OCI-LY7 (cell line): ENCODE measurements at regions not wholly inside any gene's neighbourhood (a gene's known extent, or its start where the extent isn't known, plus 50 kb on each side); places are given as distances from the start of the nearest gene placed in this dataset.

ENCODE experiments used
- BruUV-seq: library from RNA; stranded (reverse); fragments of 400-500 nt; replicated peaks from 2 replicates; lab custom pipeline; 2021; lab: Mats Ljungman, UMichigan
- CTCF ChIA-PET: fragments of 300-600 bp; sonication (Branson Sonifier 250); formaldehyde crosslinking; loops from one replicate; lab custom pipeline; 2022; ENCODE audit warnings: antibody characterized with exemption; ENCODE audit not compliant: unreplicated experiment; lab: Charles Lee
- POLR2A ChIA-PET: fragments of 300-600 bp; sonication (Branson Sonifier 250); formaldehyde crosslinking; loops from one replicate; lab custom pipeline; 2022; ENCODE audit warnings: antibody characterized with exemption; lab: Charles Lee
- DNase-seq: peaks from one replicate; pipeline ENCODE4 v3.0.0-alpha.2; 2015; ENCODE audit warnings: low spot score
- H2AFZ ChIP-seq: fragments of 200-600 bp; sonication (generic), shearing (Covaris generic); 2 replicates; pipeline ENCODE4 v1.6.1; 2014; ENCODE audit warnings: mild to moderate bottlenecking, antibody characterized with exemption, low read length, moderate library complexity
- H3K27ac ChIP-seq: fragments of 200-600 bp; sonication (generic); 2 replicates; pipeline ENCODE4 v1.5.1; 2014; ENCODE audit warnings: mixed run types, low read depth, mild to moderate bottlenecking, moderate library complexity, low read length, inconsistent platforms; ENCODE audit not compliant: poor library complexity, severe bottlenecking
- H3K36me3 ChIP-seq: fragments of 200-600 bp; sonication (generic); 2 replicates; pipeline ENCODE4 v1.6.1; 2014; ENCODE audit warnings: mild to moderate bottlenecking, antibody characterized with exemption, low read length, moderate library complexity, mixed read lengths; ENCODE audit not compliant: insufficient read depth
- H3K4me1 ChIP-seq: fragments of 200-600 bp; sonication (generic); 2 replicates; pipeline ENCODE4 v1.5.1; 2014; ENCODE audit warnings: mild to moderate bottlenecking, low read length; ENCODE audit not compliant: insufficient read depth, poor library complexity, severe bottlenecking
- H3K4me2 ChIP-seq: fragments of 200-600 bp; sonication (generic); 2 replicates; pipeline ENCODE4 v1.6.1; 2014; ENCODE audit warnings: mild to moderate bottlenecking, low read length
- H3K4me3 ChIP-seq: fragments of 200-600 bp; sonication (generic); 2 replicates; pipeline ENCODE4 v1.5.1; 2014; ENCODE audit warnings: mild to moderate bottlenecking, low read depth, low read length; ENCODE audit not compliant: poor library complexity, severe bottlenecking
- H3K79me2 ChIP-seq: fragments of 200-600 bp; sonication (generic); 2 replicates; pipeline ENCODE4 v1.6.1; 2016; ENCODE audit warnings: low read depth, mild to moderate bottlenecking, low read length, moderate library complexity, mixed read lengths; ENCODE audit not compliant: insufficient read depth
- H3K9me2 ChIP-seq: fragments of 200-600 bp; sonication (generic); 2 replicates; pipeline ENCODE4 v1.6.1; 2016; ENCODE audit warnings: mild to moderate bottlenecking, low read length, mixed read lengths; ENCODE audit not compliant: insufficient read depth
- H3K9me3 ChIP-seq: fragments of 200-600 bp; sonication (generic); 2 replicates; pipeline ENCODE4 v1.6.1; 2014; ENCODE audit warnings: mild to moderate bottlenecking, mixed run types, low read length, mixed read lengths
- H4K20me1 ChIP-seq: fragments of 200-600 bp; sonication (generic); 2 replicates; pipeline ENCODE4 v1.6.1; 2014; ENCODE audit warnings: mild to moderate bottlenecking, antibody characterized with exemption, low read length, moderate library complexity, mixed read lengths; ENCODE audit not compliant: insufficient read depth
- CTCF ChIP-seq: fragments of 200-600 bp; sonication (generic); conservative IDR thresholded peaks from 2 replicates; pipeline ENCODE4 v1.5.1; 2014; ENCODE audit warnings: mild to moderate bottlenecking, antibody characterized with exemption, low read length, moderate library complexity, mixed read lengths
- EZH2phosphoT487 ChIP-seq: fragments of 200-600 bp; sonication (generic); IDR thresholded peaks from 2 replicates; pipeline ENCODE4 v1.6.1; 2018; ENCODE audit warnings: low read depth, borderline replicate concordance, mild to moderate bottlenecking, mixed run types, antibody characterized with exemption, low read length, moderate library complexity, mixed read lengths
- intact Hi-C: fragments of 100-400 bp; cut with micrococcal nuclease; formaldehyde crosslinking; loops from one replicate; pipeline ENCODE4 v1.10.0; 2022; ENCODE audit not compliant: unreplicated experiment

- H3K9me3 ChIP-seq: no peaks in the 10 kb centered on the region
- no peak overlapping the region for H3K27ac ChIP-seq
- H3K9me2 ChIP-seq: no peaks in the 10 kb centered on the region
- POLR2A ChIA-PET: no interaction called here
- H3K36me3 ChIP-seq: no peaks in the 10 kb centered on the region
- H3K4me1 ChIP-seq: no peaks in the 10 kb centered on the region
- no peak for DNase-seq
- no peak overlapping the region for H3K4me2 ChIP-seq
- no peak overlapping the region for H2AFZ ChIP-seq
- BruUV-seq: no TSS peak
- no peak for TF ChIP-seq CTCF
- no peak for TF ChIP-seq EZH2phosphoT487
- H3K79me2 ChIP-seq: no peaks in the 10 kb centered on the region
- no peaks in the 10 kb centered on the region for H4K20me1 ChIP-seq
- CTCF ChIA-PET: no interaction called here
- intact Hi-C loops: no loop called here
- H3K4me3 ChIP-seq: no peak overlapping the region
These were observed 682.3 kb downstream of the TBC1D22A start for GRCh38 chr22:47444746-47445065.

GRCh38 chr22:47443836-47444745, 681.6 kb downstream of the TBC1D22A start:
- Histone ChIP-seq H3K36me3 (no peaks in the 10 kb centered on the region), H2AFZ (no peak overlapping the region), H4K20me1 (no peaks in the 10 kb centered on the region), H3K27ac (no peak overlapping the region), H3K9me3 (no peaks in the 10 kb centered on the region), H3K4me1 (no peaks in the 10 kb centered on the region), H3K4me2 (no peak overlapping the region), H3K79me2 (no peaks in the 10 kb centered on the region), H3K4me3 (no peak overlapping the region), H3K9me2 (no peaks in the 10 kb centered on the region)
- ChIA-PET CTCF (no interaction called here), POLR2A (no interaction called here)
- no peak for TF ChIP-seq CTCF
- no peak for TF ChIP-seq EZH2phosphoT487
- intact Hi-C loops: no loop called here
- DNase-seq: no peak
- no TSS peak for BruUV-seq

DNA sequence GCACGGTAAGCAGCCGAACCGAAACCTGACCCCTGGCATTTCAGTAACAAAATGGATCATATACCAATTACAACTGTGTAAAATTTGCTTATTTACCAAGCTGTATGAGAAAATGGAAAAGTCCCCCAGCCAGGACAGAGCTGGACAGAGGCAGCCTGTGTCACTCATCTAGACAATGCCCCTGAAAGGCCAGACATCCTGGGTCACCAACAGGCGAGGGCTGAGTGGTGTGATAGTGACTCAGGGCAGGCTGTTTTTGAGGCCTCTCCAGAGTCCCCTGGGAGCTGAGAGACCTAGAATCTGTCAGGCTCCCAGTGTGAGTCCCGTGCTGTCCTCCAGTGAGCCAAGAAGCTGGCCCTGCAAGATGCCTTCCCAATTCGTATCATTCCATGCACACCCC, 680.4 kb downstream of the TBC1D22A start:
- Histone ChIP-seq H3K9me2 (no peaks in the 10 kb centered on the region), H3K27ac (no peak overlapping the region), H3K4me1 (no peaks in the 10 kb centered on the region), H3K4me2 (no peak overlapping the region), H3K4me3 (no peak overlapping the region), H4K20me1 (no peaks in the 10 kb centered on the region), H2AFZ (no peak overlapping the region), H3K36me3 (no peaks in the 10 kb centered on the region), H3K79me2 (no peaks in the 10 kb centered on the region), H3K9me3 (no peaks in the 10 kb centered on the region)
- ChIA-PET CTCF (no interaction called here), POLR2A (no interaction called here)
- BruUV-seq: no TSS peak
- no peak for TF ChIP-seq CTCF
- TF ChIP-seq EZH2phosphoT487: no peak
- no peak for DNase-seq
- intact Hi-C loops: no loop called here
